Natural killer cell (primary cell): ENCODE measurements at regions not wholly inside any gene's neighbourhood (a gene's known extent, or its start where the extent isn't known, plus 50 kb on each side); places are given as distances from the start of the nearest gene placed in this dataset.

ENCODE experiments used
- ATAC-seq, 3 donors: fragments of 150-1000 bp in 2 of 3; fragments of 200-7000 bp in 1 of 3; cut with Tn5 transposase; 1 replicate in 1 of 3; 2 replicates in 2 of 3; pipeline ENCODE4 v1.10.0; 2021; ENCODE audit warnings: mild to moderate bottlenecking in 2 of 3, moderate library complexity in 2 of 3
- DNase-seq, 2 donors: peaks; one replicate each; pipeline versions ENCODE4 v3.0.0 to v3.0.0-alpha.2; 2013 to 2021; ENCODE audit warnings: mixed read lengths in 1 of 2
- H3K27ac ChIP-seq: one replicate; pipeline ENCODE4 v1.5.1; 2013; ENCODE audit warnings: mild to moderate bottlenecking, low read length
- H3K27me3 ChIP-seq: one replicate; pipeline ENCODE4 v1.6.1; 2013; ENCODE audit warnings: low read length; ENCODE audit not compliant: control insufficient read depth, insufficient read depth
- H3K36me3 ChIP-seq: one replicate; pipeline ENCODE4 v1.6.1; 2013; ENCODE audit warnings: low read length; ENCODE audit not compliant: control insufficient read depth, insufficient read depth
- H3K4me1 ChIP-seq: one replicate; pipeline ENCODE4 v1.6.1; 2013; ENCODE audit warnings: low read length; ENCODE audit not compliant: control insufficient read depth, insufficient read depth
- H3K4me3 ChIP-seq: one replicate; pipeline ENCODE4 v1.5.1; 2013; ENCODE audit warnings: low read length
- H3K9me3 ChIP-seq: one replicate; pipeline ENCODE4 v1.6.1; 2013; ENCODE audit warnings: low read length; ENCODE audit not compliant: control insufficient read depth, insufficient read depth
- H3K27ac Mint-ChIP-seq, 2 donors: one replicate each; pipeline ENCODE4 v1.8.0; 2022; ENCODE audit warnings: mild to moderate bottlenecking in 2 of 2, mixed read lengths in 2 of 2, moderate library complexity in 1 of 2
- H3K27me3 Mint-ChIP-seq, 2 donors: one replicate each; pipeline ENCODE4 v1.8.0; 2022; ENCODE audit warnings: low read depth in 2 of 2, mixed read lengths in 2 of 2
- H3K36me3 Mint-ChIP-seq: one replicate; pipeline ENCODE4 v1.8.0; 2022; ENCODE audit warnings: mixed read lengths
- H3K4me1 Mint-ChIP-seq, 2 donors: one replicate each; pipeline ENCODE4 v1.8.0; 2022; ENCODE audit warnings: mixed read lengths in 2 of 2
- H3K4me3 Mint-ChIP-seq: one replicate; pipeline ENCODE4 v1.8.0; 2022; ENCODE audit warnings: mild to moderate bottlenecking, moderate library complexity, mixed read lengths
- H3K9me3 Mint-ChIP-seq, 2 donors: one replicate each; pipeline ENCODE4 v1.8.0; 2022; ENCODE audit warnings: mixed read lengths in 2 of 2
- WGBS: methylation state at CpG from one replicate; pipeline ENCODE4 v1.1.7; 2013; ENCODE audit warnings: missing lambda C conversion rate; ENCODE audit not compliant: insufficient coverage; 5-methylcytosine and 5-hydroxymethylcytosine counted together
- intact Hi-C: fragments of 100-400 bp; cut with micrococcal nuclease; formaldehyde crosslinking; loops from one replicate; pipeline ENCODE4 v1.14.2; 2022
- TF ChIP-seq, protein P1 (sequence below): fragments of 200-600 bp; IDR thresholded peaks from one replicate; pipeline ENCODE4 v1.8.0; 2022; ENCODE audit warnings: antibody characterized with exemption

DNA sequence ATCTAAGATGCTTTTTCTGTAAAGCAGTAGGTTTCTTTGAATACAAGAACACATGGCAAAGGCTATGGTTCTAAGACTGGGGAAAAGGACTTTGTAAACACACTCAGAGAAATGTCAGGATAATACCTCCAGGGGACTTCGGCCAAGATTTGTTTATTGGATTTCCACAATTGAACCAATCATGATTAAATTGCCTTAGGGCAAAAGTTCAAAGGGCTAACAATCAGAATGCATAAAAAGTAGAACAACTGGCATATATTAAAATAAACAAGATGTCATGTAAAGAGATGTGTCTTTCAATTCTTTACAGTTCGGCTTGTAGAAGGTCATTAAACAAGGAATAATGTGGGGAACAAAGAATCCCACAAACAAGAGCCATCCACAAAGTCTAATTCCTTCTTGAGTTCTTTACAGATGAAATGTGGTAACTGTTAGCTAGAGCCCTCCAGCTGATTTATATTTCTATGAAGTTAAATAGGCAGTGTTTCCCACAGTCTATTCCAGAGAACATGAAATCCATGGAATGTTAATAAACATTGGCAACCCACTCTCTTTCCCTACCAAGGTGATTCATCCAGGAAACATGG is 565.5 kb downstream of the ZNF608 start:
- H3K4me3 ChIP-seq = no peak overlapping the region
- H3K9me3 ChIP-seq = no peaks in the 10 kb centered on the region
- no peaks in the 10 kb centered on the region for H3K4me1 ChIP-seq
- no peak overlapping the region for H3K27ac Mint-ChIP-seq
- H3K27me3 Mint-ChIP-seq = no peaks in the 10 kb centered on the region
- no peaks in the 10 kb centered on the region for H3K4me1 Mint-ChIP-seq
- intact Hi-C loops = no loop called here
- H3K36me3 Mint-ChIP-seq = no peaks in the 10 kb centered on the region
- no peaks in the 10 kb centered on the region for H3K36me3 ChIP-seq
- 88% methylated on average over 1 of the region's 2 CpGs for WGBS
- TF ChIP-seq, protein P1, sequence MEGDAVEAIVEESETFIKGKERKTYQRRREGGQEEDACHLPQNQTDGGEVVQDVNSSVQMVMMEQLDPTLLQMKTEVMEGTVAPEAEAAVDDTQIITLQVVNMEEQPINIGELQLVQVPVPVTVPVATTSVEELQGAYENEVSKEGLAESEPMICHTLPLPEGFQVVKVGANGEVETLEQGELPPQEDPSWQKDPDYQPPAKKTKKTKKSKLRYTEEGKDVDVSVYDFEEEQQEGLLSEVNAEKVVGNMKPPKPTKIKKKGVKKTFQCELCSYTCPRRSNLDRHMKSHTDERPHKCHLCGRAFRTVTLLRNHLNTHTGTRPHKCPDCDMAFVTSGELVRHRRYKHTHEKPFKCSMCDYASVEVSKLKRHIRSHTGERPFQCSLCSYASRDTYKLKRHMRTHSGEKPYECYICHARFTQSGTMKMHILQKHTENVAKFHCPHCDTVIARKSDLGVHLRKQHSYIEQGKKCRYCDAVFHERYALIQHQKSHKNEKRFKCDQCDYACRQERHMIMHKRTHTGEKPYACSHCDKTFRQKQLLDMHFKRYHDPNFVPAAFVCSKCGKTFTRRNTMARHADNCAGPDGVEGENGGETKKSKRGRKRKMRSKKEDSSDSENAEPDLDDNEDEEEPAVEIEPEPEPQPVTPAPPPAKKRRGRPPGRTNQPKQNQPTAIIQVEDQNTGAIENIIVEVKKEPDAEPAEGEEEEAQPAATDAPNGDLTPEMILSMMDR = no peak
- H3K27ac ChIP-seq = no peak overlapping the region
- H3K27me3 ChIP-seq = no peaks in the 10 kb centered on the region
- no peak for DNase-seq
- H3K4me3 Mint-ChIP-seq = no peak overlapping the region
- H3K9me3 Mint-ChIP-seq = peaks cover 0 to 5% of the 10 kb centered on the region in 2 donors
- ATAC-seq = no peak

- no peak overlapping the region for H3K4me3 Mint-ChIP-seq
- TF ChIP-seq, protein P1 = no peak
- no peaks in the 10 kb centered on the region for H3K27me3 Mint-ChIP-seq
- no peak for ATAC-seq
- no peak overlapping the region for H3K27ac ChIP-seq
- no peaks in the 10 kb centered on the region for H3K4me1 Mint-ChIP-seq
- no peak overlapping the region for H3K27ac Mint-ChIP-seq
- no peak for DNase-seq
- no peak overlapping the region for H3K4me3 ChIP-seq
- H3K36me3 Mint-ChIP-seq = no peaks in the 10 kb centered on the region
- 82% methylated on average over 4 of the region's 4 CpGs for WGBS
- no peaks in the 10 kb centered on the region for H3K9me3 ChIP-seq
- no peaks in the 10 kb centered on the region for H3K27me3 ChIP-seq
- H3K4me1 ChIP-seq = no peaks in the 10 kb centered on the region
- intact Hi-C loops = no loop called here
- H3K36me3 ChIP-seq = no peaks in the 10 kb centered on the region
- peaks cover 0 to 5% of the 10 kb centered on the region in 2 donors for H3K9me3 Mint-ChIP-seq
Observed at GRCh38 chr5:124180299-124180874, 566.1 kb downstream of the ZNF608 start.

DNA sequence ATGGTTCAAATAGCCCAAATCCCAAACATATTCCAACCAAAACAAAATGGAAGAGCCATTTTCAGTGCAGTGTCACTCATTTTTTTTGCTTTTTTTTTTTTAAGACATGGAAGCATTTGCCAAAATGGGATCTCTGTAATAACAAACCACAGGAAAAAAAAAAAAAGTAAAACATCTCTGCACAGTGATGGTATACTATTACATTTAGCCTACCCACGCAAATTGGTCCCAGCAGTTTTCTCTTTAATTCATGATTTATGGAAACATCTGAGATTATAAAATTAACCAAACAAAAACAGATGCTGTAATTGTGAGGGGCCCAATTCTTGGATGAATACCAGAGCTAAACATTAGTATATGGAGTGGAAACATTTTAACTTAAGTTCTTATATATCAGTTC is 566.6 kb downstream of the ZNF608 start:
- peaks cover 0 to 5% of the 10 kb centered on the region in 2 donors for H3K9me3 Mint-ChIP-seq
- Histone ChIP-seq H3K4me3 (no peak overlapping the region), H3K4me1 (no peaks in the 10 kb centered on the region), H3K36me3 (no peaks in the 10 kb centered on the region), H3K27ac (no peak overlapping the region), H3K9me3 (no peaks in the 10 kb centered on the region), H3K27me3 (no peaks in the 10 kb centered on the region)
- no peaks in the 10 kb centered on the region for H3K4me1 Mint-ChIP-seq
- H3K27ac Mint-ChIP-seq = no peak overlapping the region
- ATAC-seq (no peak), DNase-seq (no peak)
- no CpG with 5 or more reads among the region's 1 CpG for whole genome bisulfite sequencing
- H3K4me3 Mint-ChIP-seq = no peak overlapping the region
- TF ChIP-seq, protein P1 = no peak
- no peaks in the 10 kb centered on the region for H3K27me3 Mint-ChIP-seq
- intact Hi-C loops = no loop called here
- H3K36me3 Mint-ChIP-seq = no peaks in the 10 kb centered on the region

GRCh38 chr5:124178050-124178449 is 568.4 kb downstream of the ZNF608 start:
- DNase-seq = no peak
- H3K4me3 Mint-ChIP-seq = no peak overlapping the region
- H3K9me3 ChIP-seq = no peaks in the 10 kb centered on the region
- H3K27ac ChIP-seq = no peak overlapping the region
- H3K4me1 ChIP-seq = no peaks in the 10 kb centered on the region
- H3K9me3 Mint-ChIP-seq = peaks cover under 1 to 5% of the 10 kb centered on the region in 2 donors
- H3K27ac Mint-ChIP-seq = no peak overlapping the region
- H3K27me3 ChIP-seq = no peaks in the 10 kb centered on the region
- no peak for ATAC-seq
- no peaks in the 10 kb centered on the region for H3K27me3 Mint-ChIP-seq
- H3K36me3 ChIP-seq = no peaks in the 10 kb centered on the region
- no peaks in the 10 kb centered on the region for H3K36me3 Mint-ChIP-seq
- intact Hi-C loops = no loop called here
- no peak overlapping the region for H3K4me3 ChIP-seq
- TF ChIP-seq, protein P1 = no peak
- H3K4me1 Mint-ChIP-seq = no peaks in the 10 kb centered on the region
